ENCODE measurements at regions not wholly inside any gene's neighbourhood (a gene's known extent, or its start where the extent isn't known, plus 50 kb on each side); places are given as distances from the start of the nearest gene placed in this dataset.
A peak's percentile ranks its signal among the peaks of the same experiment; 100 is the strongest.

- Histone ChIP-seq H3K27me3 (ENCODE audit: insufficient read depth, low read depth, severe bottlenecking) (no peaks in the 10 kb centered on the region), H3K36me3 (no peaks in the 10 kb centered on the region; the same call in none of the 2 replicates), H3K4me3 (ENCODE audit: low read depth, low read length) (no peak overlapping the region), H3K9me3 (ENCODE audit: severe bottlenecking) (no peaks in the 10 kb centered on the region), H3K27ac (no peak overlapping the region)
- TF ChIP-seq CTCF (IDR thresholded peaks at IDR 0.05; ENCODE audit: low read depth, low read length), result no peak
- DNase-seq, result no peak
Measured at GRCh38 chr3:11717301-11717700, 73.6 kb upstream of the VGLL4 start.

GRCh38 chr3:11716573-11717290 is 73.0 kb upstream of the VGLL4 start:
- H3K27me3 ChIP-seq (ENCODE audit: insufficient read depth, low read depth, severe bottlenecking), result no peaks in the 10 kb centered on the region
- H3K9me3 ChIP-seq (ENCODE audit: severe bottlenecking), result no peaks in the 10 kb centered on the region
- TF ChIP-seq CTCF (IDR thresholded peaks at IDR 0.05; ENCODE audit: low read depth, low read length), result no peak
- DNase-seq, result no peak
- H3K27ac ChIP-seq, result no peak overlapping the region
- H3K36me3 ChIP-seq, result no peaks in the 10 kb centered on the region; the same call in none of the 2 replicates
- no peak overlapping the region for H3K4me3 ChIP-seq (ENCODE audit: low read depth, low read length)

GRCh38 chr3:11713171-11713570 is 69.5 kb upstream of the VGLL4 start:
- no peak for DNase-seq
- Histone ChIP-seq H3K27me3 (ENCODE audit: insufficient read depth, low read depth, severe bottlenecking) (no peaks in the 10 kb centered on the region), H3K36me3 (no peaks in the 10 kb centered on the region; the same call in 1 of the 2 replicates), H3K4me3 (ENCODE audit: low read depth, low read length) (no peak overlapping the region), H3K27ac (no peak overlapping the region), H3K9me3 (ENCODE audit: severe bottlenecking) (peaks cover 13% of the 10 kb centered on the region)
- no peak for TF ChIP-seq CTCF (IDR thresholded peaks at IDR 0.05; ENCODE audit: low read depth, low read length)

GRCh38 chr3:11712646-11713045 is 68.9 kb upstream of the VGLL4 start:
- no peaks in the 10 kb centered on the region for H3K27me3 ChIP-seq (ENCODE audit: insufficient read depth, low read depth, severe bottlenecking)

GRCh38 chr3:11711876-11712275 is 68.2 kb upstream of the VGLL4 start:
- Histone ChIP-seq H3K36me3 (no peaks in the 10 kb centered on the region; the same call in 1 of the 2 replicates), H3K4me3 (ENCODE audit: low read depth, low read length) (peak overlapping the region; percentile 3; the same call in 1 of the 2 replicates), H3K9me3 (ENCODE audit: severe bottlenecking) (peaks cover 13% of the 10 kb centered on the region), H3K27ac (peak overlapping the region; percentile 72), H3K27me3 (ENCODE audit: insufficient read depth, low read depth, severe bottlenecking) (no peaks in the 10 kb centered on the region)
- TF ChIP-seq CTCF (IDR thresholded peaks at IDR 0.05; ENCODE audit: low read depth, low read length), result no peak
- DNase-seq, result peak; percentile 48

More at GRCh38 chr3:11712646-11713045, 68.9 kb upstream of the VGLL4 start:
- TF ChIP-seq CTCF (IDR thresholded peaks at IDR 0.05; ENCODE audit: low read depth, low read length), result no peak
- Histone ChIP-seq H3K4me3 (ENCODE audit: low read depth, low read length) (no peak overlapping the region), H3K9me3 (ENCODE audit: severe bottlenecking) (peaks cover 13% of the 10 kb centered on the region), H3K27ac (peak overlapping the region; percentile 72; the same call in 1 of the 2 replicates), H3K36me3 (no peaks in the 10 kb centered on the region; the same call in 1 of the 2 replicates)
- DNase-seq, result no peak
